Stimulated activated CD8-positive, alpha-beta memory T cell treated with anti-CD3 and anti-CD28 coated beads, Interleukin-12 subunit alpha, Interleukin-12 subunit beta, amount 100 ng/mL, for 4 hours (primary cell): ENCODE measurements at regions not wholly inside any gene's neighbourhood (a gene's known extent, or its start where the extent isn't known, plus 50 kb on each side); places are given as distances from the start of the nearest gene placed in this dataset.
"Not testable (repeated sequence)": the region's sequence is repeated elsewhere in the genome, so short reads cannot be mapped to it uniquely, and the experiment has no call there.

Experiments used
- DNase-seq: peaks from one replicate; pipeline ENCODE4 v3.0.0-alpha.2; 2020; ENCODE audit warnings: low read depth

DNA sequence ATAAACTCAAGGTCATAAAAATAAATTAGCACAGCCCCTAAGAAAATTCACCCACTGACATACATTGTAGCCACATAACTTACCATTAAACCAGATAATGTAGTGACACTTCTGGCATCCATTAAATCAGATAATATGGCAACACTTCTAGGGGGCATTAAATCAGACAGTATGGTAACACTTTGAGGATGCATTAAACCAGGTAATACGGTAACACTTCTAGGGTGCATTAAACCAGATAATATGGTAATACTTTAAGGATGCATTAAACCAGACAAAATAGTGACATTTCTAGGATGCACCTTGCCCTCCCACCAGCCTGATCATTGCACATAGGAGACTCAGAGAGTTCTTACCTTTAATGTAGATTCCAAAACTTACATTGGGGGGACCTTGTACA, 1220.5 kb upstream of the TMEM132C start:
- DNase-seq: no peak

- no peak for DNase-seq
Measured at GRCh38 chr12:127048057-127048456, 1218.9 kb upstream of the TMEM132C start.

DNA sequence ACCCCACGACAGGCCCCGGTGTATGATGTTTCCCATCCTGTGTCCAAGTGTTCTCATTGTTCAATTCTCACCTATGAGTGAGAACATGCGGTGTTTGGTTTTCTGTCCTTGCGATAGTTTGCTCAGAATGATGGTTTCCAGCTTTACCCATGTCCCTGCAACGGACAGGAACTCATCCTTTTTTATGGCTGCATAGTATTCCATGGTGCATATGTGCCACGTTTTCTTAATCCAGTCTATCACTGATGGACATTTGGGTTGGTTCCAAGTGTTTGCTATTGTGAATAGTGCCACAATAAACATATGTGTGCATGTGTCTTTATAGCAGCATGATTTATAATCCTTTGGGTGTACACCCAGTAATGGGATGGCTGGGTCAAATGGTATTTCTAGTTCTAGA, 1218.4 kb upstream of the TMEM132C start:
- not testable (repeated sequence) for DNase-seq

DNA sequence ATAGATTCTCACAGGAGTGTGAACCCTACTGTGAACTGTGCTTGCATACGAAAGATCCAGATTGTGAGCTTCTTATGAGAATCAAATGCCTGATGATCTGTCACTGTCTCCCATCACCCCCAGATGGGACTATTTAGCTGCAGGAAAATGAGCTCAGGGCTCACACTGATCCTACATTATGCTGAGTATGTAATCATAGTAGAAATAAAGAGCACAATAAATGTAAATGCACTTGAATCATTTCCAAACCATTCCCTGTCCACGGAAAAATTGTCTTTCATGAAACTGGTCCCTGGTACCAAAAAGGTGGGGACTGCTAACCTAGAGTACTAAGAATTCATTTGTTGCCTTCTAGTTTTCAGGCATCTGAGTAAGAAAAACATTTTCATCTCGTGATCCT, 1215.8 kb upstream of the TMEM132C start:
- DNase-seq: no peak

DNA sequence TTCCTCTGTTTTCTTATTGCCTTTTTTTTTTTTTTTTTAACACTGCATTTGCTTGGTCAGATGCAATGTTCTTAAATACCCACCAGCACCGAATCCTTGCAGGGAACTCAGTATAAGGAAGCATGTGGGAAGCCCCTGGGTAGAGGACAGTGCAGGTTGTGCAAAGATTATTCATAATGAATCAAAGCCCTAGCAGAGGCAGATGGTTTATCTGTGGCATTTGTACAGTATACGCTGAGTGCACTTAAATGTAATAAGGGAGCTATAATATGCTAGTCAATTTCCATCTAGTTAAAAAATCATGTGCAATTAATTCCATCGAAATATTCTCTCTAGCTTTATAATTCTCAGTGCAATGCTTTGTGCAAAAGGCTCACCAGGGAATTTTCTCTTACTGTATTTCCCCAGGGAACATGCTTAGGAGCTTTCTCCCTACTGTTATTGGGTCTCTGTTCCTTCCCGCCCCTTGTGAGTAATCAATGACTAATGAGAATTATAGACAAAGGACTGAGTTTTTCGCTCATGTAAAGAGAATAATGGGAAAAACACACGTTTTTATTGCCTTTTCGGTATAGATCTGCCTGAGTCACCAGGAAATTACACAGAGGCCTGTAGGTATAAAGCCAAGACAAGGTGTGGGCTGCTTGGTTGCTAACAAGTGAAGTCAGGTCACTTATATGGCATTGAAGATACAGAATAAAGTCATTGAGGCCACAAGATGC, 1214.3 kb upstream of the TMEM132C start:
- no peak for DNase-seq

DNA sequence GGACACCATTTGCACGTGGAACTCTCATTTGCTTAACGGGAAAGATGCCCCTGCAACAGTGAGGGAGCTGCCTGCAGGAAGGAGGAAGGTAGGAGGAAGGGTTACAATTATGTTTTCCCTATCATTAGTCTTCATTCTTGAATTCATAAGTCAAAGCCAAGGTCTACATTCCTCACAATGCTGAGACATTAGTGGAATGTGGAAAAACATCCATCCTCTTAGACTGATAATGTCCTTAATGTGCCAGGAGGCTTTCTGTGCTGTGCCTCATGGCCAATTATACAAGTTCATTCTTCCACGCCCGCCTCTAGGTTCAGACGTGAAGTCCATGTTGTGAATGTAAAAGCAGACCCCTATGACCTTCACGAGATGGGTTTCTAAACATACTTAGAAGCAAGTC, 1212.4 kb upstream of the TMEM132C start:
- DNase-seq: no peak

DNA sequence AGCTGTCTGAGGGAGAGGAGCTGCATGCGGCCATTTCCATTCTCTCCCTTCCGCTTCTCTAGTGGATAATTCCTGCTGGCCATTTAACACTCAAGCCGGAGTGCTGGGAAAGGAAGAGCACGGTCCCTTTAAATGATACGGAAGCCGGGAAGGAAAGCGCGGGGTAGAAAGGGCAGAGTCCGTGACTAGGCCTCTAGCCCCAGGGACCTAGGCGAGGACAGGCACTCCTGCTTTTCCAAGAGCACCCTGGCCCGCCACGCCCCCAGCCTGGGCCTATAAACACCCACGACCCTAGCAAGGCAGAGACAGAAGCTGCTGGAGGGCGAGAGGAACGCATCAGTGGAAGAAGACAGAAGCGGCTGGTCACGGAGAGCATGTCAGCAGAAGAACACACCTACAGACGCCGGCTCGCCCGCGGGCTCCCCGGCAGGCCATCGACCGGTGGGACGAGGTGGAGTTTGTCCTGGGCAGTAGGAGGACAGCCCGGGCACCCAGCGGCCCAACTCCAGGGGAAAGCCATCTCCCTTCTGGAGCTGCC, 1206.6 kb upstream of the TMEM132C start:
- no peak for DNase-seq

DNA sequence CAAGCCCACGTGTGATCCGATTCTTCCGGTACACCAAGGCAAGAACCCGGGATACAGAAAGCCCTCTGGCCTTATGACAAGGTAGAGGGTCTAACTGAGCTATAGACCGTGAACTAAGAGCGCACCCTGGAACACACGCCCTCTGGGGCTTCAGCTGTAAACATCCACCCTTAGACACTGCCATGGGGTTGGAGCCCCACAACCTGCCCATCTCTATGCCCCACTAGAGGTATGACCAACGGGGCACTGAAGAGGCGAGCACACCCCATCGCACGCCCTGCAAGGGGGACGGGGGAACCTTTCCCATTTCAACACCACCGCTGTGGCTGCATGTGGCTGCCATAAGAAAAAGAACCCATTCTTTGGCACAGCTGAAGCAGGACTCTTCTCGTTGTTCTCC, 1206.0 kb upstream of the TMEM132C start:
- no peak for DNase-seq

DNA sequence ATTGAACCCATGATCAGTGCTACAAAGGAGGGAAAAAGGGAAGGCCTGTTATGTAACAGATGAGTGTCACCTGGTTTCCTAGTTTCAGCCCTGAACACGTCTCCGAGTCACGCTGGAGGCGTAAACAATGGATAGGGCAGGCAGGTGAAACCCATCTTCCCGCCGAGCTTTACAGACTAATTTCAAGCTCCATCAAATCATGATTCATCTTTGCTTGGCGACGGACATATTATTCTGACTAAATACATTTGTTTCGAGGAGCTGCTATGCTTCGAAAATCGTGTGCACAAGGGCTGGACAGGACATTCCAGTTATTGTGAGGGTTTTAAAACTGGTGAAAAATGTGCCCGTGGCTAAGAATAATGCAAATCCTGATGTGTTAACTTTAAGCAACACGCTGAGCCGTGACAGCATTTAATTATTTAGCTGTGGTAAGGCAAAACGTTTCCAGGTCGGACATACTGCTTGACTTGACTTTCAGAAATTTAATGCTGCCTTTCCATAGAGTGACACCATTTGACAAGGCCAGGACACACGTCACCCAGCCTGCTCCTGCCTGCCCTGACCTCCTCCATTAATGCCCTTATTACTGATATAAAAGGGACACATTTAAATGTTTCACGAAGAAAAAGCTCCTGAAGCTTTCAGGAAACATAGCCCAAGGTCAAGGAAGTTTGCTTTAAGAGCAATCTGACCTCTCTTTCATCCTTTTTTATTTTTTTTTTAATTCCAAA, 1203.5 kb upstream of the TMEM132C start:
- no peak for DNase-seq

DNA sequence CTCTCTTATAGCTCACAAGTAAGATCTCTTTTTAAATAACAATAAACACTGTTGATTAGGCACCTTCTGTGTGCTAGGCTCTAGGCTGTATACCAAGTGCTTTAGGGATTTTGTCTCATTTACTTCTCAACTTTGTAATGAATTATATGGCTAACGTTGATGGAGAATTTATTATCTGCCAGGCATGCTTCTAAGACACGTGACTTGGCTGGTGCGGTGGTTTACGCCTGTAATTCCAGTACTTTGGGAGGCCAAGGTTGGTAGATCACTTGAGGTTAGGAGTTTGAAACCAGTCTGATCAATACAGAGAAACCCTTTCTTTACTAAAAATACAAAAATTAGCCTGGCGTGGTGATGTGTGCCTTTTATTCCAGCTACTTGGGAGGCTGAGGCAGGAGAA, 1202.8 kb upstream of the TMEM132C start:
- no peak for DNase-seq

DNA sequence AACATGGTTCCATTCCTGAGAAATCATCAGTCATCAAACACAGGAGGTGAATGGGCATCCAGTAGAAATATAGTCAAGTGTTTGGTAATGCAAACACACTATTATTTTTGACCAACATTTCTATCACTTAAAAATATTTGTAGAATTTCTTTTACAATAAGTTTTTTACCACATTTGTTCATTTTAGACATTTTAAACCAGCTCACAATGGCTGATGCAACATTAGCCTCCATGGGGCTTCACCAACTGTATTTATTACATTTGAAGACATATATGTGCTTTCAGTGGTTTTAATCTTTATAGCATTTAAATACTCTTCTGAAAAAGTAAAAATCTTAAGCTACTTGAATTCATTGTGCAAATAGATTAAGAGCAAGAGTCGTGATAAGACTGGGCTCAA, 1201.4 kb upstream of the TMEM132C start:
- DNase-seq: no peak

GRCh38 chr12:127070515-127071157, 1196.3 kb upstream of the TMEM132C start:
- DNase-seq: no peak

- no peak for DNase-seq
Measured at GRCh38 chr12:127074161-127074560, 1192.8 kb upstream of the TMEM132C start.

GRCh38 chr12:127075981-127076380, 1191.0 kb upstream of the TMEM132C start:
- DNase-seq: no peak

- DNase-seq: no peak
Measured at GRCh38 chr12:127077262-127078045, 1189.5 kb upstream of the TMEM132C start.

- DNase-seq: no peak
Measured at GRCh38 chr12:127078577-127079350, 1188.2 kb upstream of the TMEM132C start.

DNA sequence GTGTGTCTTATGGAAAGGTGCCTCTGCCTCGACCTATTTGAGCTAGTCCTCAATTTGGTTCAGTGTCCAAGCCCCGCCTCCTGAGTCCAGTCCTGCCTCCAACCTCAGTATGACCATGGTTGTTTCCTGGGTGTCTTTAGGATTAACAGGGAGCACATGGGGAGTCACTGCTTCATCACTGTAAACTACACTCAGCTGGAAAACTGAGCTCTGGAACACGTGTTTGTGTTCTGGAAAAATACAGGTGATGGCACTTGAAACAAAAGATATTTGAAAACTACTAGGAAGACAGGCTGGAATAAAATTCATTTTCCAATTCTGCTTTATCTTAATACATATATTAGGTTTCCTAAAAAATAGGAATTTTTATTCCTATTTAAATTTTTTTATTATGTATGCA, 1187.3 kb upstream of the TMEM132C start:
- DNase-seq: no peak

GRCh38 chr12:127081058-127081457, 1185.9 kb upstream of the TMEM132C start:
- no peak for DNase-seq

DNA sequence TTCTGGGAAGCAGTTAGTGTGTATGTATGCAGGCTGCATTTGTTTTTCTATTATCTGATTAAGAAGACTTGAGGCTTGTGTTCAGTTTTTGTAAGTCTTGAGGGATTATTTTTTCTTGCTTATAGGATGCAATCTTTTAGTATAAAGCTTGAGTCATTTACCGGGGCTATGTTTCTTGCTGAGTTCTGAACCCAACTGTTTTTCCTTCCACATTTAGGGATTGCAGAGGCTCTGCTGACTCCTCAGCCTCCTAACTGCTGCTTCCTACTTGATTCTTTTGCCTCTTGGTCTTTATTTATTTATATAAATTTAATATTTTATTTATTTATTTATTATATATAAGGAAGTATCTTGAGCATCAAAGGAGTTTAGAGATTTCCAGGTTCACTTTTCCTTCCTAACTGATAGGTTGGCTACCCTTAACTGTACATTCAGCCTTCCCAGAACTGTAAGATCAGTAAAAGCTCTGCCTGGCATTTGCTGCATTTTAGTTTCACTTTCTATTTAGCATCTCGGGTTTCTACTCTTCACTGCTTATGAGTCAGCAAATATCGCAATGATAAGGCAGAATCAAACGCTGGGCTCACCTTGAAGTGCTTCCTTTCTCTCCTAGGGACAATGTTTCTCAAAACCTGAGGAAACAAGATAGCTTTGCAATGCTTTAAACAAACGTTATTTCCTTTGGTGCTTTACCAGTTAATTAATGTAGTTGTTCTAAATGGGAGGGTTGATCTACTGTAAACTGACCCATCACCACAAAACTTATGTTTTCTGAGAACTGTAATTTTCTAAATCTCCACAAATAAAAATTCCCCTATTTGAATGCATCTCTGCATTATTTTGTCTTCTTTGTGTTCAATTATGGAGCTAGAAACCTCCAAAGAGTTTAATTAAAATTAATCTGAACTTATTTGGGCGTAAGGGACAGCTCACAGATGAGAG, 1183.7 kb upstream of the TMEM132C start:
- no peak for DNase-seq

DNA sequence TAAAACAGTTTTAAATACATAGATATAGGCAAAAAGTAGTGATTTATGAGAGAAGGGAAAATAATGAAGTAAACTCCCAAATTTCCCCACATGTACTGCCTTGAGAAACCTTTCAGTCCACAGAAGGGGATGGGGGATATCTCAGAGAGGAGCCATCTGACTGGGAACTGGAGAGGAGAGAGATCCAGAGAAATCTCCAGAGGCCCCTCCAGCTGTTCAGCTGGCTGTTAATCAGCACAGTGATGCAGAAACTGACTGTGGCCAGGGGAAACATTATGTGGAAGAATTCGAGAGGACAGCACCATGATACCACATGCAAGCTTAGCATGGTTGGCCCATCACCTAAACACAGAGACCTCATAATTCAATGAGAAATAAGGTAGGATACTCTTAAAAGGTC, 1165.9 kb upstream of the TMEM132C start:
- no peak for DNase-seq
